IMR-90 (cell line): ENCODE measurements at regions not wholly inside any gene's neighbourhood (a gene's known extent, or its start where the extent isn't known, plus 50 kb on each side); places are given as distances from the start of the nearest gene placed in this dataset.

Source experiments
- ATAC-seq: fragments of 200-7000 bp; cut with Tn5 transposase; 2 replicates; pipeline ENCODE4 v1.9.1; 2020; ENCODE audit warnings: low read depth, mild to moderate bottlenecking, moderate library complexity
- BruUV-seq: library from RNA; stranded (reverse); fragments of 400-500 nt; replicated peaks from 2 replicates; lab custom pipeline; 2021; lab: Mats Ljungman, UMichigan
- CTCF ChIA-PET: fragments of 300-600 bp; formaldehyde crosslinking; extraction: SDS; loops from one replicate; lab custom pipeline; 2021; ENCODE audit warnings: antibody characterized with exemption; lab: Yijun Ruan, JAX
- POLR2A ChIA-PET: fragments of 300-600 bp; sonication (Branson Sonifier 250); formaldehyde crosslinking; loops from one replicate; lab custom pipeline; 2022; ENCODE audit warnings: antibody characterized with exemption; ENCODE audit not compliant: unreplicated experiment; lab: Charles Lee
- DNase-seq: peaks from one replicate; pipeline ENCODE4 v3.0.0; 2013
- H2AFZ ChIP-seq: replicated peaks from 2 replicates; pipeline ENCODE3; 2013; ENCODE audit warnings: low read length, mild to moderate bottlenecking; ENCODE audit not compliant: poor library complexity
- H2AK5ac ChIP-seq: 2 replicates; pipeline ENCODE4 v1.6.1; 2013; ENCODE audit warnings: low read depth, low read length, inconsistent platforms
- H2AK9ac ChIP-seq: replicated peaks from 2 replicates; pipeline ENCODE3; 2013; ENCODE audit warnings: mild to moderate bottlenecking, low read depth, low read length, moderate library complexity; ENCODE audit not compliant: poor library complexity
- H2BK120ac ChIP-seq: 2 replicates; pipeline ENCODE4 v1.6.1; 2013; ENCODE audit warnings: low read depth, low read length, inconsistent platforms
- H2BK15ac ChIP-seq: 3 replicates; pipeline ENCODE4 v1.6.1; 2013; ENCODE audit warnings: low read depth, low read length, inconsistent platforms
- H2BK20ac ChIP-seq: 2 replicates; pipeline ENCODE4 v1.6.1; 2013; ENCODE audit warnings: low read depth, mild to moderate bottlenecking, inconsistent platforms, low read length, moderate library complexity
- H2BK5ac ChIP-seq: 2 replicates; pipeline ENCODE4 v1.6.1; 2013; ENCODE audit warnings: mild to moderate bottlenecking, low read depth, low read length, inconsistent platforms; ENCODE audit not compliant: poor library complexity, severe bottlenecking
- H3K14ac ChIP-seq: replicated peaks from 2 replicates; pipeline ENCODE4 v1.6.1; 2013; ENCODE audit warnings: low read depth, low read length, inconsistent platforms
- H3K18ac ChIP-seq: 2 replicates; pipeline ENCODE4 v1.6.1; 2013; ENCODE audit warnings: low read depth, low read length, control low read depth
- H3K23ac ChIP-seq: 2 replicates; pipeline ENCODE4 v1.6.1; 2013; ENCODE audit warnings: low read depth, low read length, inconsistent platforms
- H3K27ac ChIP-seq: 2 replicates; pipeline ENCODE4 v1.5.1; 2013; ENCODE audit warnings: mild to moderate bottlenecking, control low read depth, low read length; ENCODE audit not compliant: insufficient read depth
- H3K27me3 ChIP-seq: 2 replicates; pipeline ENCODE4 v1.6.1; 2013; ENCODE audit warnings: low read length; ENCODE audit not compliant: control insufficient read depth, insufficient read depth
- H3K36me3 ChIP-seq: 2 replicates; pipeline ENCODE4 v1.6.1; 2013; ENCODE audit warnings: low read length, mixed read lengths; ENCODE audit not compliant: control insufficient read depth, insufficient read depth
- H3K4ac ChIP-seq: 2 replicates; pipeline ENCODE4 v1.6.1; 2013; ENCODE audit warnings: low read depth, low read length, inconsistent platforms
- H3K4me1 ChIP-seq: 2 replicates; pipeline ENCODE4 v1.6.1; 2013; ENCODE audit warnings: low read length, mixed read lengths; ENCODE audit not compliant: control insufficient read depth, insufficient read depth
- H3K4me2 ChIP-seq: 2 replicates; pipeline ENCODE4 v1.6.1; 2013; ENCODE audit warnings: low read depth, mild to moderate bottlenecking, control low read depth, low read length, moderate library complexity
- H3K4me3 ChIP-seq: 2 replicates; pipeline ENCODE4 v1.5.1; 2013; ENCODE audit warnings: low read depth, mild to moderate bottlenecking, control low read depth, low read length, moderate library complexity; ENCODE audit not compliant: insufficient read depth
- H3K56ac ChIP-seq: 2 replicates; pipeline ENCODE4 v1.6.1; 2013; ENCODE audit warnings: low read length, inconsistent platforms; ENCODE audit not compliant: insufficient read depth; ENCODE audit errors: extremely low read depth
- H3K79me1 ChIP-seq, 2 experiments: 2 replicates each; pipeline ENCODE4 v1.6.1; 2013; ENCODE audit warnings: low read length in 2 of 2, inconsistent platforms in 1 of 2, low read depth in 1 of 2
- H3K9ac ChIP-seq: 2 replicates; pipeline ENCODE4 v1.6.1; 2013; ENCODE audit warnings: low read depth, low read length, control low read depth
- H3K9me1 ChIP-seq: 2 replicates; pipeline ENCODE4 v1.6.1; 2013; ENCODE audit warnings: low read length, inconsistent platforms; ENCODE audit not compliant: insufficient read depth
- H3K9me3 ChIP-seq: 2 replicates; pipeline ENCODE4 v1.6.1; 2013; ENCODE audit warnings: low read length; ENCODE audit not compliant: control insufficient read depth, insufficient read depth
- H4K20me1 ChIP-seq: 2 replicates; pipeline ENCODE4 v1.6.1; 2013; ENCODE audit warnings: low read length, inconsistent platforms; ENCODE audit not compliant: insufficient read depth
- H4K5ac ChIP-seq: 2 replicates; pipeline ENCODE4 v1.6.1; 2013; ENCODE audit warnings: mild to moderate bottlenecking, low read depth, low read length, control low read depth
- H4K8ac ChIP-seq, 2 experiments: 2 replicates each; pipeline ENCODE4 v1.6.1; 2013; ENCODE audit warnings: low read depth in 2 of 2, low read length in 2 of 2, control low read depth in 1 of 2, inconsistent platforms in 1 of 2
- H4K91ac ChIP-seq: 2 replicates; pipeline ENCODE4 v1.6.1; 2013; ENCODE audit warnings: low read depth, low read length, inconsistent platforms; ENCODE audit not compliant: insufficient read depth
- CEBPB ChIP-seq: IDR thresholded peaks from 2 replicates; pipeline ENCODE4 v1.6.1; 2012; ENCODE audit warnings: low read depth, low read length, improper control_type of control experiment
- MXI1 ChIP-seq: IDR thresholded peaks from 2 replicates; pipeline ENCODE4 v1.6.1; 2012; ENCODE audit warnings: low read depth, mild to moderate bottlenecking, low read length, moderate library complexity, borderline replicate concordance
- WGBS, 2 experiments: methylation state at CpG; one replicate each; pipeline versions ENCODE4 v1.1.5 to v1.1.7; 2013; ENCODE audit warnings: missing lambda C conversion rate in 2 of 2; ENCODE audit not compliant: insufficient read length in 1 of 2; ENCODE audit errors: extremely low coverage in 2 of 2; 5-methylcytosine and 5-hydroxymethylcytosine counted together
- dilution Hi-C: fragments of 300-500 bp; cut with HindIII; formaldehyde crosslinking; loops from one replicate; pipeline ENCODE4 v1.14.3; 2018; ENCODE audit warnings: low sequenced_read_pairs; ENCODE audit not compliant: unreplicated experiment
- in situ Hi-C: fragments of 300-500 bp; cut with MboI; formaldehyde crosslinking; loops from 3 replicates; pipeline ENCODE4 v1.14.3; 2019; ENCODE audit warnings: low sequenced_read_pairs, inconsistent platforms, mixed read lengths
- intact Hi-C: fragments of 100-400 bp; cut with micrococcal nuclease; formaldehyde crosslinking; loops from 2 replicates; pipeline ENCODE4 v1.10.0; 2022

DNA sequence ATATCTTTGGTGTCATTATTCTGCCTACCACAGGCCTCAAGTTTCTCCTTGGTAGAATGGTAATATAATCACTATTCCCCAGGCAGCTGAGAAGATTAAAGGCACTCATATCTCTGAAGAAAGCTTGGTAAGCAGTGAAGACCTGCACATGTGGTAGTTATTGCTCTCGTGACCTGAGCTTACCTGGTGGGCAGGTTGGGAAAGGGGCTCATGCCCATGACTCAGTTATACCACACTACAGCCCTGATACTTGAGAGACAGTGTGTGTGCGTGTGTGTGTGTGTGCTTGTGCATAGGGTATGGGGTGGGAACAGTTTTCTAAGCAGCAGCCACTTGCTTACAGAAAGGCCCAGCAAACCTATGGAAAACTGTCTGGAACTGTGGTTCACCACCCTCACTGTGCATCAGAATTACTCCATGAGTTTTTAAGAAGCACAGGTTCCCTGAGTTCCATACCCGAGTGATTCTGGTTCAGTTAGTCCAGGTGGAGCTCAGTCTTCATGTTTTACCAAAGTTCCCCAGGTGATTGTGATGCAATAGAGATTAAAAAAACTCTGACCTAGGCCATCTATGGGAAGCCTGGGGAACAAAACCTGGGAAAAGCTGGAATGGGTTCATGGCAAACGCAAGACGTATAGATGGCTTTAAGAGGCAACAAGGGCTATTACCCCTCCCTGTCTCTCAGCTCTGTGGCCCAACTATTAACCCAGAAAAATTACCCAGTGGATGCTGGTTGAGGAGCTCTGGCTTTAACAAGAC lies 79.0 kb upstream of the ZBED5 start:
- Histone ChIP-seq H2AK5ac (no peak overlapping the region), H3K14ac (no peak overlapping the region), H3K79me1 (peaks cover 2 to 8% of the 10 kb centered on the region in 2 experiments; a peak in 1 of 4 replicates), H4K8ac (no peak overlapping the region), H3K9ac (no peak overlapping the region), H3K9me1 (no peaks in the 10 kb centered on the region), H3K4me2 (no peak overlapping the region), H4K5ac (no peak overlapping the region), H2BK15ac (no peak overlapping the region), H2AK9ac (no peak overlapping the region), H3K4me3 (no peak overlapping the region), H3K9me3 (no peaks in the 10 kb centered on the region), H4K91ac (no peak overlapping the region), H3K36me3 (no peaks in the 10 kb centered on the region), H3K18ac (no peak overlapping the region), H3K27me3 (peaks cover 23% of the 10 kb centered on the region), H3K4ac (no peak overlapping the region), H2BK20ac (no peak overlapping the region), H3K56ac (no peak overlapping the region), H3K23ac (no peak overlapping the region), H2BK120ac (no peak overlapping the region), H2BK5ac (no peak overlapping the region), H4K20me1 (no peaks in the 10 kb centered on the region), H3K27ac (no peak overlapping the region), H2AFZ (no peak overlapping the region), H3K4me1 (peaks cover 5% of the 10 kb centered on the region)
- no TSS peak for BruUV-seq
- POLR2A ChIA-PET = no interaction called here
- ATAC-seq (no peak), DNase-seq (no peak)
- intact Hi-C loops (loop anchor here (10.0 kb wide), 1 partner anchor 208 kb away; no protein-coding TSS in a partner anchor), in situ Hi-C loops (no loop called here), dilution Hi-C loops (no loop called here)
- peak; percentile 32; the same call in 1 of the 2 replicates for TF ChIP-seq CEBPB
- TF ChIP-seq MXI1 = no peak
- 89% methylated on average over 1 of the region's 5 CpGs; no CpG with 5 or more reads in 1 of the 2 experiments for WGBS, 2 experiments
- CTCF ChIA-PET = interaction anchor here (0.7 kb wide), 1 partner anchor 105 kb away, joined by 3 read pairs; no protein-coding TSS in a partner anchor
